Testis (tissue), 2 donors: ENCODE measurements at regions not wholly inside any gene's neighbourhood (a gene's known extent, or its start where the extent isn't known, plus 50 kb on each side); places are given as distances from the start of the nearest gene placed in this dataset.

Experiments
- CTCF ChIP-seq, 3 experiments: fragments of 450-650 bp in 2 of 3; fragments of 200-600 bp in 1 of 3; sonication (generic) in 1 of 3; IDR thresholded peaks; one replicate each; pipeline ENCODE4 v1.5.1; 2016 to 2019; ENCODE audit warnings: antibody characterized with exemption in 3 of 3, mild to moderate bottlenecking in 2 of 3, moderate library complexity in 1 of 3
- POLR2A ChIP-seq: fragments of 450-650 bp; IDR thresholded peaks from one replicate; pipeline ENCODE4 v1.6.1; 2017; ENCODE audit warnings: antibody characterized with exemption, mild to moderate bottlenecking, moderate library complexity

- no peak for TF ChIP-seq CTCF (IDR thresholded peaks at IDR 0.05)
- TF ChIP-seq POLR2A: no peak
Measured at GRCh38 chr6:92180090-92180489, 1239.3 kb downstream of the EPHA7 start.
